ENCODE measurements at regions not wholly inside any gene's neighbourhood (a gene's known extent, or its start where the extent isn't known, plus 50 kb on each side); places are given as distances from the start of the nearest gene placed in this dataset.

GRCh38 chr2:45278365-45279078, 269.3 kb upstream of the SIX2 start:
- Histone ChIP-seq H3K4me1 (ENCODE audit: control insufficient read depth in 2 of 2, insufficient read depth in 1 of 2, low read depth in 1 of 2, low read length in 2 of 2) (peaks cover 2 to 10% of the 10 kb centered on the region in 2 donors), H3K4me3 (ENCODE audit: low read length in 2 of 2) (no peak overlapping the region), H4K8ac (ENCODE audit: low read depth, low read length) (no peak overlapping the region), H3K27ac (replicated peaks; ENCODE audit: low read length) (no peak overlapping the region), H3K14ac (ENCODE audit: low read length) (no peak overlapping the region), H2BK120ac (ENCODE audit: low read depth, low read length) (no peak overlapping the region), H3K27me3 (ENCODE audit: control insufficient read depth in 3 of 3, insufficient read depth in 3 of 3, low read depth in 1 of 3, low read length in 3 of 3) (peaks cover 0 to 18% (median 0%) of the 10 kb centered on the region in 3 experiments), H2BK15ac (ENCODE audit: low read length) (no peak overlapping the region), H3K18ac (ENCODE audit: low read length) (no peak overlapping the region), H3K79me1 (ENCODE audit: low read depth, low read length) (no peaks in the 10 kb centered on the region), H2AFZ (ENCODE audit: low read length) (no peak overlapping the region), H2BK12ac (ENCODE audit: low read length) (no peak overlapping the region), H3K23ac (ENCODE audit: low read depth, low read length, poor library complexity) (peak overlapping the region; percentile 56), H2BK5ac (ENCODE audit: low read length) (no peak overlapping the region), H3K4ac (ENCODE audit: low read length) (no peak overlapping the region), H3K9ac (ENCODE audit: low read depth, low read length, poor library complexity) (no peak overlapping the region), H3K36me3 (replicated peaks in 1 of 2; ENCODE audit: control insufficient read depth in 2 of 2, insufficient read depth in 2 of 2, low read length in 2 of 2) (no peaks in the 10 kb centered on the region), H4K91ac (ENCODE audit: low read depth, low read length, poor library complexity) (no peak overlapping the region), H3K4me2 (ENCODE audit: insufficient read depth, low read length, poor library complexity, severe bottlenecking) (no peak overlapping the region), H2AK5ac (ENCODE audit: low read depth, low read length) (no peak overlapping the region), H3K9me3 (replicated peaks in 1 of 2; ENCODE audit: control insufficient read depth in 2 of 2, insufficient read depth in 1 of 2, low read depth in 1 of 2, low read length in 2 of 2) (no peaks in the 10 kb centered on the region)
- DNase-seq (ENCODE audit: low spot score), result no peak
- no CpG with 5 or more reads among the region's 9 CpGs for WGBS, 2 donors (ENCODE audit: extremely low coverage in 2 of 2, insufficient read length in 2 of 2, insufficient replicate concordance in 1 of 2)

- DNase-seq (ENCODE audit: low spot score), result no peak
- no peak overlapping the region for H3K4me2 ChIP-seq (ENCODE audit: insufficient read depth, low read length, poor library complexity, severe bottlenecking)
- no CpG with 5 or more reads among the region's 4 CpGs for WGBS, 2 donors (ENCODE audit: extremely low coverage in 2 of 2, insufficient read length in 2 of 2, insufficient replicate concordance in 1 of 2)
- H3K27me3 ChIP-seq (ENCODE audit: control insufficient read depth in 3 of 3, insufficient read depth in 3 of 3, low read depth in 1 of 3, low read length in 3 of 3), result peaks cover 0 to 24% (median 0%) of the 10 kb centered on the region in 3 experiments
- H3K79me1 ChIP-seq (ENCODE audit: low read depth, low read length), result no peaks in the 10 kb centered on the region
- no peak overlapping the region for H3K4me3 ChIP-seq (ENCODE audit: low read length in 2 of 2)
- H3K4ac ChIP-seq (ENCODE audit: low read length), result no peak overlapping the region
- H4K8ac ChIP-seq (ENCODE audit: low read depth, low read length), result no peak overlapping the region
- peaks cover 2 to 12% of the 10 kb centered on the region in 2 donors for H3K4me1 ChIP-seq (ENCODE audit: control insufficient read depth in 2 of 2, insufficient read depth in 1 of 2, low read depth in 1 of 2, low read length in 2 of 2)
- H3K14ac ChIP-seq (ENCODE audit: low read length), result no peak overlapping the region
- no peak overlapping the region for H4K91ac ChIP-seq (ENCODE audit: low read depth, low read length, poor library complexity)
- H2BK120ac ChIP-seq (ENCODE audit: low read depth, low read length), result no peak overlapping the region
- no peak overlapping the region for H2AK5ac ChIP-seq (ENCODE audit: low read depth, low read length)
- no peaks in the 10 kb centered on the region for H3K9me3 ChIP-seq (replicated peaks in 1 of 2; ENCODE audit: control insufficient read depth in 2 of 2, insufficient read depth in 1 of 2, low read depth in 1 of 2, low read length in 2 of 2)
- no peak overlapping the region for H3K9ac ChIP-seq (ENCODE audit: low read depth, low read length, poor library complexity)
- no peak overlapping the region for H2BK15ac ChIP-seq (ENCODE audit: low read length)
- H3K27ac ChIP-seq (replicated peaks; ENCODE audit: low read length), result no peak overlapping the region
- no peak overlapping the region for H2BK5ac ChIP-seq (ENCODE audit: low read length)
- H3K23ac ChIP-seq (ENCODE audit: low read depth, low read length, poor library complexity), result no peak overlapping the region
- no peaks in the 10 kb centered on the region for H3K36me3 ChIP-seq (replicated peaks in 1 of 2; ENCODE audit: control insufficient read depth in 2 of 2, insufficient read depth in 2 of 2, low read length in 2 of 2)
- no peak overlapping the region for H3K18ac ChIP-seq (ENCODE audit: low read length)
- no peak overlapping the region for H2AFZ ChIP-seq (ENCODE audit: low read length)
- no peak overlapping the region for H2BK12ac ChIP-seq (ENCODE audit: low read length)
These were observed 267.7 kb upstream of the SIX2 start for GRCh38 chr2:45276914-45277313.

- Histone ChIP-seq H3K4me2 (ENCODE audit: insufficient read depth, low read length, poor library complexity, severe bottlenecking) (no peak overlapping the region), H3K9me3 (replicated peaks in 1 of 2; ENCODE audit: control insufficient read depth in 2 of 2, insufficient read depth in 1 of 2, low read depth in 1 of 2, low read length in 2 of 2) (no peaks in the 10 kb centered on the region), H3K4ac (ENCODE audit: low read length) (no peak overlapping the region), H3K36me3 (replicated peaks in 1 of 2; ENCODE audit: control insufficient read depth in 2 of 2, insufficient read depth in 2 of 2, low read length in 2 of 2) (no peaks in the 10 kb centered on the region), H2BK12ac (ENCODE audit: low read length) (no peak overlapping the region), H3K27me3 (ENCODE audit: control insufficient read depth in 3 of 3, insufficient read depth in 3 of 3, low read depth in 1 of 3, low read length in 3 of 3) (peaks cover 0 to 24% (median 0%) of the 10 kb centered on the region in 3 experiments), H3K79me1 (ENCODE audit: low read depth, low read length) (no peaks in the 10 kb centered on the region), H2BK15ac (ENCODE audit: low read length) (no peak overlapping the region), H4K8ac (ENCODE audit: low read depth, low read length) (no peak overlapping the region), H3K23ac (ENCODE audit: low read depth, low read length, poor library complexity) (no peak overlapping the region), H3K27ac (replicated peaks; ENCODE audit: low read length) (no peak overlapping the region), H3K9ac (ENCODE audit: low read depth, low read length, poor library complexity) (no peak overlapping the region), H2BK5ac (ENCODE audit: low read length) (no peak overlapping the region), H4K91ac (ENCODE audit: low read depth, low read length, poor library complexity) (no peak overlapping the region), H3K14ac (ENCODE audit: low read length) (no peak overlapping the region), H2AK5ac (ENCODE audit: low read depth, low read length) (no peak overlapping the region), H2BK120ac (ENCODE audit: low read depth, low read length) (no peak overlapping the region), H3K4me1 (ENCODE audit: control insufficient read depth in 2 of 2, insufficient read depth in 1 of 2, low read depth in 1 of 2, low read length in 2 of 2) (peaks cover 2 to 12% of the 10 kb centered on the region in 2 donors), H3K18ac (ENCODE audit: low read length) (no peak overlapping the region), H3K4me3 (ENCODE audit: low read length in 2 of 2) (no peak overlapping the region), H2AFZ (ENCODE audit: low read length) (no peak overlapping the region)
- DNase-seq (ENCODE audit: low spot score), result no peak
- no CpG with 5 or more reads among the region's 1 CpG for WGBS, 2 donors (ENCODE audit: extremely low coverage in 2 of 2, insufficient read length in 2 of 2, insufficient replicate concordance in 1 of 2)
These were observed 266.6 kb upstream of the SIX2 start for GRCh38 chr2:45275806-45276205.

GRCh38 chr2:45275242-45275805, 266.1 kb upstream of the SIX2 start:
- no peak overlapping the region for H2BK15ac ChIP-seq (ENCODE audit: low read length)
- H3K23ac ChIP-seq (ENCODE audit: low read depth, low read length, poor library complexity), result no peak overlapping the region
- peaks cover 0 to 24% (median 0%) of the 10 kb centered on the region in 3 experiments for H3K27me3 ChIP-seq (ENCODE audit: control insufficient read depth in 3 of 3, insufficient read depth in 3 of 3, low read depth in 1 of 3, low read length in 3 of 3)
- H3K79me1 ChIP-seq (ENCODE audit: low read depth, low read length), result no peaks in the 10 kb centered on the region
- DNase-seq (ENCODE audit: low spot score), result no peak
- H3K9me3 ChIP-seq (replicated peaks in 1 of 2; ENCODE audit: control insufficient read depth in 2 of 2, insufficient read depth in 1 of 2, low read depth in 1 of 2, low read length in 2 of 2), result no peaks in the 10 kb centered on the region
- no peak overlapping the region for H4K8ac ChIP-seq (ENCODE audit: low read depth, low read length)
- no peak overlapping the region for H3K4me3 ChIP-seq (ENCODE audit: low read length in 2 of 2)
- no peak overlapping the region for H3K4ac ChIP-seq (ENCODE audit: low read length)
- no peak overlapping the region for H3K4me2 ChIP-seq (ENCODE audit: insufficient read depth, low read length, poor library complexity, severe bottlenecking)
- H2BK5ac ChIP-seq (ENCODE audit: low read length), result no peak overlapping the region
- H2AK5ac ChIP-seq (ENCODE audit: low read depth, low read length), result no peak overlapping the region
- no peak overlapping the region for H3K9ac ChIP-seq (ENCODE audit: low read depth, low read length, poor library complexity)
- WGBS, 2 donors (ENCODE audit: extremely low coverage in 2 of 2, insufficient read length in 2 of 2, insufficient replicate concordance in 1 of 2), result no CpG with 5 or more reads among the region's 4 CpGs
- no peak overlapping the region for H2AFZ ChIP-seq (ENCODE audit: low read length)
- H3K36me3 ChIP-seq (replicated peaks in 1 of 2; ENCODE audit: control insufficient read depth in 2 of 2, insufficient read depth in 2 of 2, low read length in 2 of 2), result no peaks in the 10 kb centered on the region
- no peak overlapping the region for H3K18ac ChIP-seq (ENCODE audit: low read length)
- no peak overlapping the region for H2BK120ac ChIP-seq (ENCODE audit: low read depth, low read length)
- H3K14ac ChIP-seq (ENCODE audit: low read length), result no peak overlapping the region
- no peak overlapping the region for H4K91ac ChIP-seq (ENCODE audit: low read depth, low read length, poor library complexity)
- no peak overlapping the region for H3K27ac ChIP-seq (replicated peaks; ENCODE audit: low read length)
- no peak overlapping the region for H2BK12ac ChIP-seq (ENCODE audit: low read length)
- peaks cover 2 to 12% of the 10 kb centered on the region in 2 donors for H3K4me1 ChIP-seq (ENCODE audit: control insufficient read depth in 2 of 2, insufficient read depth in 1 of 2, low read depth in 1 of 2, low read length in 2 of 2)
